PC-9 (cell line): ENCODE measurements at regions not wholly inside any gene's neighbourhood (a gene's known extent, or its start where the extent isn't known, plus 50 kb on each side); places are given as distances from the start of the nearest gene placed in this dataset.

ENCODE experiments used
- BruUV-seq: library from RNA; stranded (reverse); fragments of 400-500 nt; replicated peaks from 2 replicates; lab custom pipeline; 2021; lab: Mats Ljungman, UMichigan
- CTCF ChIA-PET: fragments of 300-600 bp; sonication (Branson Sonifier 250); formaldehyde crosslinking; loops from one replicate; lab custom pipeline; 2022; ENCODE audit warnings: antibody characterized with exemption; lab: Charles Lee
- POLR2A ChIA-PET: fragments of 300-600 bp; sonication (Branson Sonifier 250); formaldehyde crosslinking; loops from one replicate; lab custom pipeline; 2022; ENCODE audit warnings: antibody characterized with exemption; ENCODE audit not compliant: unreplicated experiment; lab: Charles Lee
- DNase-seq, 2 experiments: peaks; one replicate each; pipeline versions ENCODE4 v3.0.0 to v3.0.0-alpha.2; 2015 to 2022; ENCODE audit warnings: mixed read lengths in 1 of 2
- H2AFZ ChIP-seq: fragments of 200-600 bp; sonication (generic); 2 replicates; pipeline ENCODE4 v1.8.1; 2017; ENCODE audit warnings: antibody characterized with exemption
- H3F3A ChIP-seq: fragments of 200-600 bp; sonication (generic); 2 replicates; pipeline ENCODE4 v1.8.1; 2017; ENCODE audit warnings: antibody characterized with exemption, mild to moderate bottlenecking, low read depth; ENCODE audit not compliant: insufficient read depth
- H3K27ac ChIP-seq: fragments of 200-600 bp; sonication (generic); 2 replicates; pipeline ENCODE4 v1.6.1; 2016; ENCODE audit warnings: mixed run types
- H3K27me3 ChIP-seq: fragments of 200-600 bp; sonication (generic); 2 replicates; pipeline ENCODE4 v1.6.1; 2016; ENCODE audit warnings: low read depth, mixed run types; ENCODE audit not compliant: insufficient read depth
- H3K36me3 ChIP-seq: fragments of 200-600 bp; sonication (generic); 2 replicates; pipeline ENCODE4 v1.6.1; 2016; ENCODE audit warnings: low read depth, mixed run types
- H3K4me1 ChIP-seq: fragments of 200-600 bp; sonication (generic); replicated peaks from 2 replicates; pipeline ENCODE4 v1.6.1; 2016; ENCODE audit warnings: mixed run types; ENCODE audit not compliant: insufficient read depth
- H3K4me2 ChIP-seq: fragments of 200-600 bp; sonication (generic); 2 replicates; pipeline ENCODE4 v1.6.1; 2017; ENCODE audit warnings: mixed run types
- H3K4me3 ChIP-seq: fragments of 200-600 bp; sonication (generic); 2 replicates; pipeline ENCODE4 v1.6.1; 2016; ENCODE audit warnings: mixed run types
- H3K79me2 ChIP-seq: fragments of 200-600 bp; sonication (generic); 2 replicates; pipeline ENCODE4 v1.6.1; 2017; ENCODE audit warnings: low read depth, mixed run types
- H3K9me2 ChIP-seq: fragments of 200-600 bp; sonication (generic); 2 replicates; pipeline ENCODE4 v1.8.1; 2017; ENCODE audit warnings: mild to moderate bottlenecking; ENCODE audit not compliant: insufficient read depth
- H3K9me3 ChIP-seq: fragments of 200-600 bp; sonication (generic); 2 replicates; pipeline ENCODE4 v1.8.1; 2016; ENCODE audit warnings: low read depth; ENCODE audit not compliant: insufficient read depth
- H4K20me1 ChIP-seq: fragments of 200-600 bp; sonication (generic); 2 replicates; pipeline ENCODE4 v1.8.1; 2017; ENCODE audit not compliant: insufficient read depth
- EZH2 ChIP-seq: fragments of 200-600 bp; sonication (generic); IDR thresholded peaks from 2 replicates; pipeline ENCODE4 v1.8.0; 2017; ENCODE audit warnings: antibody characterized with exemption, low read depth
- intact Hi-C: fragments of 100-400 bp; cut with micrococcal nuclease; formaldehyde crosslinking; loops from one replicate; pipeline ENCODE4 v1.10.0; 2022; ENCODE audit not compliant: unreplicated experiment
- TF ChIP-seq, protein P1 (sequence below): fragments of 200-600 bp; sonication (generic); conservative IDR thresholded peaks from 2 replicates; pipeline ENCODE4 v1.6.1; 2017; ENCODE audit warnings: mixed run types, antibody characterized with exemption, mild to moderate bottlenecking, moderate library complexity

DNA sequence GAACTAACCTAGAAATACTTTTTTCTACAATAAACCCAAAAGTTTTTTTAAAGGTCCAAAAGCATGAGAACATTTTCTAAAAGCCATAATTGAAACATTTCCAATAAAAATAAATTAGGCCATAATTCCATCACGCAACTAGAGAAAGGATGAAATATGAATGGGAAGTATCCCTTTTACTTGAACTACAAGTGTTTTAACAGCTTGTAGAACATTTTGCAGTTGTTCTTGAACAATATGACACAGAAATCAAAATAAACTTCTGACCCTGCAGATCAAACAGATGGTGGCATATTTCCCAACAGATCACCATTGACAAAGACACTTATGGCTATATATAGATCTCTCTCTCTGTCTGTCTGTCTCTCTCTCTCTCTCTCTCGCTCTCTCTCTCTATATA is 624.4 kb downstream of the PSAT1 start:
- H3F3A ChIP-seq = no peaks in the 10 kb centered on the region
- no peaks in the 10 kb centered on the region for H3K79me2 ChIP-seq
- no TSS peak for BruUV-seq
- no peak overlapping the region for H2AFZ ChIP-seq
- POLR2A ChIA-PET = no interaction called here
- no peak for DNase-seq
- no peaks in the 10 kb centered on the region for H3K27me3 ChIP-seq
- TF ChIP-seq, protein P1, sequence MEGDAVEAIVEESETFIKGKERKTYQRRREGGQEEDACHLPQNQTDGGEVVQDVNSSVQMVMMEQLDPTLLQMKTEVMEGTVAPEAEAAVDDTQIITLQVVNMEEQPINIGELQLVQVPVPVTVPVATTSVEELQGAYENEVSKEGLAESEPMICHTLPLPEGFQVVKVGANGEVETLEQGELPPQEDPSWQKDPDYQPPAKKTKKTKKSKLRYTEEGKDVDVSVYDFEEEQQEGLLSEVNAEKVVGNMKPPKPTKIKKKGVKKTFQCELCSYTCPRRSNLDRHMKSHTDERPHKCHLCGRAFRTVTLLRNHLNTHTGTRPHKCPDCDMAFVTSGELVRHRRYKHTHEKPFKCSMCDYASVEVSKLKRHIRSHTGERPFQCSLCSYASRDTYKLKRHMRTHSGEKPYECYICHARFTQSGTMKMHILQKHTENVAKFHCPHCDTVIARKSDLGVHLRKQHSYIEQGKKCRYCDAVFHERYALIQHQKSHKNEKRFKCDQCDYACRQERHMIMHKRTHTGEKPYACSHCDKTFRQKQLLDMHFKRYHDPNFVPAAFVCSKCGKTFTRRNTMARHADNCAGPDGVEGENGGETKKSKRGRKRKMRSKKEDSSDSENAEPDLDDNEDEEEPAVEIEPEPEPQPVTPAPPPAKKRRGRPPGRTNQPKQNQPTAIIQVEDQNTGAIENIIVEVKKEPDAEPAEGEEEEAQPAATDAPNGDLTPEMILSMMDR = no peak
- TF ChIP-seq EZH2 = no peak
- H4K20me1 ChIP-seq = no peaks in the 10 kb centered on the region
- no peaks in the 10 kb centered on the region for H3K4me1 ChIP-seq
- H3K4me2 ChIP-seq = no peak overlapping the region
- no peak overlapping the region for H3K27ac ChIP-seq
- H3K9me3 ChIP-seq = no peaks in the 10 kb centered on the region
- no peak overlapping the region for H3K4me3 ChIP-seq
- no peaks in the 10 kb centered on the region for H3K36me3 ChIP-seq
- H3K9me2 ChIP-seq = no peaks in the 10 kb centered on the region
- intact Hi-C loops = loop anchor here (10.0 kb wide), 1 partner anchor 87 kb away; no protein-coding TSS in a partner anchor
- CTCF ChIA-PET = no interaction called here

- no peak overlapping the region for H3K27ac ChIP-seq
- H3K4me2 ChIP-seq = no peak overlapping the region
- H3K9me3 ChIP-seq = no peaks in the 10 kb centered on the region
- no TSS peak for BruUV-seq
- H3K79me2 ChIP-seq = no peaks in the 10 kb centered on the region
- H2AFZ ChIP-seq = no peak overlapping the region
- no peaks in the 10 kb centered on the region for H3K9me2 ChIP-seq
- H3K4me3 ChIP-seq = no peak overlapping the region
- intact Hi-C loops = loop anchor here (10.0 kb wide), 1 partner anchor 89 kb away; no protein-coding TSS in a partner anchor
- H4K20me1 ChIP-seq = no peaks in the 10 kb centered on the region
- no peaks in the 10 kb centered on the region for H3K27me3 ChIP-seq
- CTCF ChIA-PET = interaction anchor here (0.6 kb wide), 1 partner anchor 223 kb away, joined by 4 read pairs; no protein-coding TSS in a partner anchor
- DNase-seq = no peak
- TF ChIP-seq, protein P1 = no peak
- no peak for TF ChIP-seq EZH2
- H3K4me1 ChIP-seq = no peaks in the 10 kb centered on the region
- H3F3A ChIP-seq = no peaks in the 10 kb centered on the region
- POLR2A ChIA-PET = no interaction called here
- no peaks in the 10 kb centered on the region for H3K36me3 ChIP-seq
These were observed 627.2 kb downstream of the PSAT1 start for GRCh38 chr9:78923966-78924659.

GRCh38 chr9:78927099-78927940 is 630.4 kb downstream of the PSAT1 start:
- no peak overlapping the region for H2AFZ ChIP-seq
- no peaks in the 10 kb centered on the region for H3K4me1 ChIP-seq
- H3K27ac ChIP-seq = no peak overlapping the region
- no peak for TF ChIP-seq EZH2
- TF ChIP-seq, protein P1 = no peak
- no peaks in the 10 kb centered on the region for H4K20me1 ChIP-seq
- no peak overlapping the region for H3K4me2 ChIP-seq
- H3K9me3 ChIP-seq = no peaks in the 10 kb centered on the region
- H3K36me3 ChIP-seq = no peaks in the 10 kb centered on the region
- intact Hi-C loops = loop anchor here (10.0 kb wide), 1 partner anchor 93 kb away; no protein-coding TSS in a partner anchor
- no peak overlapping the region for H3K4me3 ChIP-seq
- ChIA-PET POLR2A (no interaction called here), CTCF (no interaction called here)
- DNase-seq = no peak
- no TSS peak for BruUV-seq
- H3K27me3 ChIP-seq = no peaks in the 10 kb centered on the region
- no peaks in the 10 kb centered on the region for H3F3A ChIP-seq
- no peaks in the 10 kb centered on the region for H3K79me2 ChIP-seq
- no peaks in the 10 kb centered on the region for H3K9me2 ChIP-seq
